NCI-H187 treated with DMSO at 0.1 percent for 48 hours (cell line): ENCODE measurements at regions not wholly inside any gene's neighbourhood (a gene's known extent, or its start where the extent isn't known, plus 50 kb on each side); places are given as distances from the start of the nearest gene placed in this dataset.
"Not testable (repeated sequence)": the region's sequence is repeated elsewhere in the genome, so short reads cannot be mapped to it uniquely, and the experiment has no call there.

Experiments used
- DNase-seq: peaks from one replicate; lab custom pipeline; 2025; lab: John Stamatoyannopoulos, UW

DNA sequence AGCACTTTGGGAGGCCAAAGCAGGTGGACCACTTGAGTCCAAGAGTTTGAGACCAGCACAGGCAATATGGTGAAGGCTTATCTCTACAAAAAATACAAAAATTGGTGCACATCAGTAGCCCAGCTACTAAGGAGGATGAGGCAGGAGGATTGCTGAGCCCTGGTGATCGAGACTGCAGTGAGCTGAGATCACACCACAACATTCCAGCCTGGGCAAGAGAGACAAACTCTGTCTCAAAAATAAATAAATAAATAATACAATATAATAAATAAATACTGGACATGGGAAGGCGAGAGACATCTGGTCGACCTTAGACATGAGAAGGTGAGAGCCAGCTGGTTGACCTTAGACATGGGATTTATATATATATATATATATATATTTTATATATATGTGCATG, 119.8 kb upstream of the SLC38A4 start:
- no peak for DNase-seq

DNA sequence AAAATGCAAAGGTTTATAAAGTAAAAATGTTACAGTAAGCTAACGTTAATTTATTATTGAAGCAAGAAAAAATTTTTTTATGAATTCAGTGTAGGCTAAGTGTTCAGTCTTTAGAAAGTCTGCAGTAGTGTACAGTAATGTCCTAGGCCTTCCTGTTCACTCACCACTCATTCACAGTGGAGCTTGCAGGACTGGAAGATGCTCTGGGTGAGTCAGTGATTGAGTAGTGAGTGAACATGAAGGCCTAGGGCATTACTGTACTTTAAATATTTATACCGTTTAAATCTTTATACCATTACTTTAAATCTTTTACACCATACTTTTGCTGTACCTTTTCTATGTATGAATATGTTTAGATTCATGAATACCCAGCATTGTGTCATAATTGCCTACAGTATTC, 120.3 kb upstream of the SLC38A4 start:
- DNase-seq: no peak

DNA sequence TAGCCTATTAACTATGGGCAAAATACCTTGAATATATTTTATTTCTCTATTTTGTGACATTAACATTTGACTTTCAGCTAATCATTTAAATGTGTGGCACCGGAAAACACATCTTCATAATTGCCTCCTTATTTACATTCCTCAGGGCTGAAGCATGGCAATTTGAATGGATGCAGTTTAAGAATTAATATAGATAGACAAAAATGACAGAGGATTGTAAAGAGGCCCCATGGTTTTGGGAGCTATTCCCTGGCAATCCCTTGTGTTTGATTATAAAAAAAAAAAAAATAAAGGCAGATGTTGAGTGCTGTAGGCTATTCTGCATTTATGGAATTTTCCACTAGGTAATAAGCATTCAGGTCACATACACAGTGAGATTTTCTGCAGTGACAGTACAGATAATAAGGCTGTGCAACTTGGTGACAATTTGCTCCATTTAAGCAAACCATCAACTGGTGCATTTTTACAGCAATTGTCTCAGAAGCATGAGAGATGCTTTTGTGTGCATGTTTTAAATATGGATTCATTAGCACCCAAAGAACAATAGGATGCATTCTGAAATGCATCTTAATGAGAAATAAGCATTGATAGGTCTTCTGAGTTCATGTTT, 123.2 kb upstream of the SLC38A4 start:
- DNase-seq: no peak

DNA sequence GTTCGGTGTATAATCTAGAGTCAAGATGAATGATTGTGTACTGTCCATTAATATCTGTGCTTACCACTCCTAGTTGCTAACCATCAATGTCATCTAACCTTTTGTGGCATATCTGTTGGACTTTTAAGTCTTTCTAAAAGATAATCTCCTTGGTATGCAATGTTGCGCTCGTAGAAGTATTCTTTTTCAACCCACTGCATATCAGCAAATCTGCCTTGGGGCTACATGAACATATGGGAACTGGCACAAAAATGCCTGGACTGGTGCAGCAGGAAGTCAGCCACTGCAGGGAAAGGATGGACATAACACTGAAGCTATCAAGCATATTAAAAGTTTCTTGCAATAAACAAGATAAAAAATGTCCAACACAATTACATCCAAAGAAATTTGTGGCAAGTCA, 124.3 kb upstream of the SLC38A4 start:
- DNase-seq: no peak

DNA sequence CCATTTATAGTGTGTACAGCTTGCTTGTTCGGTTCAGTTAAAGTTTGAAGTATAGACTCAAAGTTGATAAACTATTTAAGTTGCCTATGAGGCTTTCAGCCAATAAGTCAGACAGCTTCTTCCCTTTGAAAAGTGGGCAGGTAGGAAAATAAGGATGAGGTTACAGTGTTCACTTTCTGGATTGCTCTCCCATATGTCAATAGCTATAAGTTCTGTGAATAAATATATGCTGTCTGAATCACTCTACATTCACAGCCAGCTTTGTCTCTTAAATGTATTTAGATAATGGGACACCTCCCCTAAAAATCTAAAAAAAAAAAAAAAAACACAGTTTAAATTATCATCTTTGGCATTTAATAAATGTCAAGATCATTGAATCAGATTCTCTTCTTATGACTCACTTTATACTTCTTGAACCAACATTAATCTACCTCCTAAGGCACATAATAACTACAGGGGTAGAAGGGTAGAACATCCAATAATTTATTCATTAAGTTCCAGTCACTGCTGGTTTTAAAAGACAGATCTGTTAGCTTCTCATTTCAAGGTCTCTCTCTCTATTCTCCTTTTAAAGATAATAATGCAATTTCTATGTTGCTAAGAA, 126.4 kb upstream of the PCED1B start:
- DNase-seq: no peak

DNA sequence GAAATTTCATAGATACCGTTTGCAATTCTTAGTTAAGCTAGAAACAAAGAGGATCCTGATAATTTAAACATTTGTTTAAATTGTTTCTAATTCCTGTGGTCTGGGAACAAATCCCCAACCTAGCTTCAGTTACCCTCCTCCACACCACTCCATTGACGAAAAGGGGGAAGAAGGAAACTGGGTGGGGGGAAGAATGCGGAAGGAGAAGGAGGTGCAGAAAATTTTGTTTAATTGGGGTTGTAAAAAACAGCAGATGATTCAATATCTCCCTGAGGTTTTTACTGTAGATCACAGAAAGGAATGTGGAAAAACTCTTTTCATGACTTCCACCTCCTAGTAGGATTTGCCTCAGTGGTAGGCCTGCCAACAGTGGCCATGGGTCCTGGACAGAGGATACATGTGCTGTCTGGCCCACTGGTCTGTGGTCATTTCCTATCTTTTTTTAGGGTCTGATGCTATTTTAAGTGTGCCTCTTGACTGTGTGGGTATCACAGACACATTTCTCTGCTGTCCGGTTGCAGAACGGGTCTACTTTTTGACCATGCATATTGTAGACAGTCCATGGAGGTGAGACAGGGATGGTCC, 122.9 kb upstream of the PCED1B start:
- DNase-seq: no peak

DNA sequence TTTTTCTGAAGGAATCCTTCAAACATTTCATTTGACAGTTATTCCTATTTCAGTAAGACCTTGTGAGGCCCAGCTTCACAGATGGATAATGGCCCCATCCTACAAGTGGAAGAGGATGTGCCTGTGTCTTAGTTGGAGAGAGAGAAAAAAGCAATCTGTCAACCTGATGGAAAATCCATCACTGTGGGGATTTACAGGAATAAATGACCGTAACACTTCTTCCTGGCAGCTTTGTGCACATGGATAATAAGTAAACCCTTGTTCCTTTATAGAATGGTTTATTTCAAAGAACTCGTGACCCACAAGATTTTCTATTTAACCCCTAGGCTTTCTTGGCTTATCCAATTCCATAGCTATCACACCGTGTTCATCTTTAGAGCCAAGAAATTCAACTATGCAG, 121.4 kb upstream of the PCED1B start:
- DNase-seq: no peak

DNA sequence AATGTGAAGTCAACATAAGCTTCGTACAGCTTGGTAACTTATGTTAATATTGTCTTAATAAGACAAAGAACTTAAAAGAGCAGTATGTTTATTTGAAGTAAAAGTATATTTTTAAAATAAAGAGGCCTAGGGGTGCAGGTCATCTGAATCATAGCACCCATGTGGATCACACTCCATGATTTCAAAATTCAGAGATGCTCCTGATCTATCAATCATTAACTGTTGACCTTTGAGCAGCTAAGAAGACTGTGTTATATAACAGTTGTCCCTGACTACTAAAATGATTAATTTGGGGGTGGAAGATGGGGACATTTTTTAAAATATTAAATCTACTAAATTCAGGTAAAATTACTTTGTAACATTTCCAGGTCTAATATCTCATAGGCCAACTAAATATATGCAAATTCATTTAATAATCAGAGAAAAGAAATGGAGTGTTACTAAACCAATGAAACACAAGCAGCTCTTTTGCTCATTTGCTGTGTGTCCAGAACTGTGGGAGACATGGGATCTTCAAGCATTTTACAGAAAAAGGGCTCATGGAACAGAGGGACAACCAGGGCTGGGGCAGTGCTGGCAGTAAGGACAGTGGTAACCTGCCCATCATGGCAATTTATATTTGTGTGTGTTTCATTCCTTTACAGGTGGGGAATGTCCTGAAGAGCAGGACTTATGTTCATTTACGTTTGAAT, 120.7 kb upstream of the PCED1B start:
- DNase-seq: no peak

DNA sequence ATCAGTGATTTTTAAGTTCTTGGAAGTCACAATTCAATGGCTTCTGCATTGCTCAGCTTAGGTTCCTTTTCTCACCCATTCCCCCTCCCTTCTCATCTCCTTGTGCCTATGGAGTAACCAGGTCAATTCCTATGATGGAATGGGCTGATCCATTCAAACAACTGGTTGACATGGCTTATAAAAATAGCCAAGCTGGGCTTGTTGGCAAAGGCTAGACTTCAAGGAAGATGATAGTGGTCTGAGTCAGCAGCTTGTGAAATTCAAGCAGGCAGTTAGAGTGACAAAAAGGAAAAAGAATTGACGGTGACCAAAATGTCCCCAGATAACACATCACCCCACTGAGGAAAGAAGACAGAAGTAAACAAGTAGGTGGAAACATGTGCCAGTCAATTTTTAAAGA, 119.9 kb upstream of the PCED1B start:
- DNase-seq: no peak

DNA sequence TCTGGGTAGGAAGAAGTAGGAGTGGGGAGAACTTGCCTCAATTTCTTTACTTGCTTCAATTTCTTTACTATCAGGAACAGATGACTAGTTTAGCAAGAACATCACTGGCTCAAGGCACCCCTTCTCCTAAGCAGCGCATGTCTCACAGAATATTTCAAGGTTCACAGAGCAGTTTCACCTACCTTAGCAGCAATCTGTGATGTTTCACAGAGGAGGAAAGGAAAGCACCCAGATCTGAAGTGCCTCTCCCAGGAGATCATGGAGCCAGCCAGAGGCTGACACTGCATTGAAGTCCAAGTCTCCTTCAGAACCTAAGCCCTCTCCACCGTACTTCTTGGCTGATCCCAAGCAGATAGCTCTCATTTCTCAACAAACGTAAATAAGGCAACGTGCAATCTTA, 118.7 kb upstream of the PCED1B start:
- DNase-seq: no peak

DNA sequence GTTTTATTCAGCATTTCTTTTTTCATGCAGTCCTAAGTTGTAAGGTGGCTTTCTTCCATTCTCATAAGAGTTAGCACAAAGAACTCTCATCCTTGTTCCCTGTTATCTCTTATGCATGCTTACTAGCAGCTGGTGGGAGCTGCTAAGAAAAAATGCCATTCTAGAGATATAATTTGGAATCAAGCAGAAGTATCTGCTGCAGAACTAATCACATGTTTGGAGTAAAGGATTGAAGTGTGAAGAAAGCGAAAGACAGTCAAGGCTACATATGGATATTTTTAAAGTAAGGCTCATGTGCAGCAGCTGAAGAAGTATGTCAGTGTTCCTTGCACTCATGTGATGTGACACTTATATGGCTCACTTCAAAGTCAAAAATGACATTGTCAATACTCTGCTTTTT, 116.2 kb upstream of the PCED1B start:
- DNase-seq: no peak

DNA sequence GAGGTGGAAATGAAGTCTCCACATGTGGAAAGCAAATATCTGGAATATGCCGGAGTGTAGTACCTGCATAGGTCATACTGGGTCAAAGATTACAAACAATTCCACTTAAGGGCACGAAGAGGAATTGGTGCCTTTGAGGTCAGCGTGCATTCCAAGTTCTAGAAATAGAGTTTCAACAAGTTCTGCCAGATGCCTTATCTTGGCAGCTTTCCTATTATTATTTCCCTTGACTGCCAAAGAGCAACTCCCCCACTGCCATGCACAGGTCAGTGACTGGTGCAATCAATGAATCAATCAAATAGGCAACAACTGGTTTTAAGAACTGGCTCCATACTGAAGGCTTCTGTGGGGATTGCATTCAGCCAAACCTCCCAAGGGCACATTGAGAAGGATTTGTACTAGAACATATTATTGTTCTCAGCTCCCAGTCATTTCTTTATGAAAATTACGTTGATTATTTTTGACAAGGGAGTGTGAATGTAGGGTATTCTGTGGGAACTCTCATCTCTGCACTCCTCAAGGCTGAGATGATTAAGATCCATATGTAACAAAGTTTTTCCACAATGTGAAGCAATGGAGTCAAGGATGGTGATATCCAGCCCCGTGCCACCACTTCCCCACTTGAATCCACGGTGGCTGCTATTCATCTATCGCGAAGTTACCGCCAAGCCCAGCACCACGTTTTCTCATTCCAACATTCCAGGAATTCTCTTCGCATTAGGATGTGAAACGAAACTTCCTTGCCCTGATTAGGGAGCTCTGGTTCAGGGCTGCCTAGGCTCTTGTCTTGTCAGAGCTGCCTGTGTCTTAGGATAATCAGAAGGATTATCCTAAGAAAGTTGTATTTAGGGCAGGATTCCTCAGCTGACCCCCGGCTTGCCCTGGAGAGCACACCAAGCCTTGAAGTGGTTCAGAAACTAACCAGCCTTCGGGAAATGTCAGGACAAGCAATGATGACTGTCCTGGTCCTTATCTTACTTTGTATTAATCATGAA, 115.1 kb upstream of the PCED1B start:
- DNase-seq: no peak

DNA sequence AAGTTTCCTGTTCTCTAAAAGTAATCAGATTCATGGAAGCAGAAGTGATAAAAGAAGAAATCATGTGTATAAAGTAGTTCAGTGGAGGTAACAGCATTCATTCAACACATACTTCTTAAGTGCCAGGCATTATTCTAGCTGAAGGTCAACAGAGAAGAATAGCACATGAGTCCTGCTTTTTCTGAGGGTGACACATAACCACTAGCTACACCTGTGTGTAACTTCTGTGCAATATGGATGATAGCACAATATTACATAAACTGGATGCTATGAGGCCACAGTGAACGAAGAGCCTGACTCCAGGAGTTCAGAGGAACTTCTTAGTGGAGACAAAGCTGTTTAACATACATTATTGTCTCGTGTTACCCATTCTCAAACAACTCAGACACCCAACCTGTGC, 114.3 kb upstream of the PCED1B start:
- DNase-seq: no peak

DNA sequence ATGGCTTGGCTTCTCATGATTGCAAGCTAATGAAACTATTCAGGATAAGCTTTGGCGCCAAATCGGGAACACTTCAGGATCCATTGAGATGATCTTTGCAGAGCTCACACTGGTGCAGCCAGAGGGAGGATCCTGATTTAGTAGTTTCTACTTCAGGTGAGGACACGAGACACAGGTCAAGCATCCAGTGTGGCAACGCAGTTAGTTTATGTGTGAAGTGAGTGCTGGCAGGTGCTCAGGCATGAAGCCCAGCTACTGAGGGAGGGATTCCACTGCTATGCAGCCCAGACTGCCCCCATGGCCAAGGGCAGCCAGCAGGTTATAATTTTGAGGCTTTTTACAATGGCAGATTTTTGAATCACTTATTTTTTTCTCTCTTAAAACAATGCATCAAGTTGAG, 113.5 kb upstream of the PCED1B start:
- no peak for DNase-seq

DNA sequence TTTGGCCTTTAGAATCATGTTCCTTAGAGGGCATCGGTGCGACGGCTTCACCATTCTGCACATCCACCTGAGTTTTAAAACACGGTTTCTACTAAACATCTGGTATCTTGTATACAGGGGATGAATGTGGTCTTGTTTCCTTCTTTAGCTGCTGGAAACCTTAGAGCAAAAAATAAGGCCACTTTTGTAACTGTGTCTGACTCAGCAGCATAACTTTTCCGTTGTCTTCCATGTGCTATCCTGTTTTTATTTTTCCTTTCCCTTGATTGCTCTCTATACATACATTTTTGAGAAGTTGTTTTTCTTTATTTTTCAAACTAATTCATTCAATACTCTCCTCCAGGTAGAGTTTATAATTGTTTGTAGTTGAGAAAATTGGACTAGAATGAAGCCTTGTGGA, 108.8 kb upstream of the PCED1B start:
- no peak for DNase-seq

DNA sequence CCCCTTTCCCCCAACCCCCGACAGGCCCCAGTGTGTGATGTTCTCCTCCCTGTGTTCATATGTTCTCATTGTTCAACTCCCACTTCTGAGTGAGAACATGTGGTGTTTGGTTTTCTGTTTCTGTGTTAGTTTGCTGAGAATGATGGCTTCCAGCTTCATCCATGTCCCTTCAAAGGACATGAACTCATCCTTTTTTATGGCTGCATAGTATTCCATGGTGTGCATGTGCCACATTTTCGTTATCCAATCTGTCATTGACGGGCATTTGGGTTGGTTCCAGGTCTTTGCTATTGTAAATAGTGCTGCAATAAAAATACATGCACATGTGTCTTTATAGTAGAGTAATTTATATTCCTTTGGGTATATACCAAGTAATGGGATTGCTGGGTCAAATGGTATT, 105.5 kb upstream of the PCED1B start:
- not testable (repeated sequence) for DNase-seq

DNA sequence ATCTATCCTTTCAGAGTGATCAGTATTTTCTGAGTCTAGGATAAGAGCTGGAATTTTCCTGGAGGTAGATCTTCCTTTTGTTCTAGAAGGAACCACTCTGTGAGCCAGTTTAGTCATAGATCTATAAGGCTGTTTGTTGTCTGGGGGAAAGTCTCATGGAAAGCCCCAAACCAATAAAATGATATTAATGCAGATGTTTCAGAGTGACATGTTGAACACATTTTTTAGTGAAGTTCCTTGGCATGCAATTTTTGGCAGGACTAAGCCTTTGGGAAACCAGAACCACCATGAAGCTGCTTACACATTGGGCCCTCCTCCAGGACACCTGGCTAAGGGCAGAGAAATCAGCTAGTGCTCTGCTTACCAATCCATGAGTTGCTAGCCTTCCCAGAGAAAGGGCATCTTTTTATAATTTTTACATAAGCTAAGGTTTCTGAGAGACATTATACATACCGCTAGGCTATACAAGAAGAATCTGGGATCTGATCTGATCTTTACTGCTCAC, 101.5 kb upstream of the PCED1B start:
- DNase-seq: no peak

DNA sequence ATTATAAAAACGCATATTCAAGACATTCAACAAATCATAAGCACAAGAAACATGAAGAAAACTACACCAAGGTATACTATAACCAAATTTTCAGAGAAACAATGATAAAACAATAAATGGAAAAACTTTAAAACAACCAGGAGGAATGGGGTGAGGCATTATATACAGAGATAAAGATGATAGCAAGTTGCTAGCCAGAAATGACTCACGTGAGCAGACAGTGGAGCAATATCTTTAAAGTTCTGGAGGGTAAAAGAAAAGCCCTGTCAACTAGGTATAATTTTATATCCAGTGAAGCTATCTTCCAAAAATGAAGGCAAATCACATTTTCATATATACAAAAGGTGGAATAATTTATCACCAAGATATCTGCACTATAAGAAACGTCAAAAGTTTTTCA, 97.8 kb upstream of the PCED1B start:
- no peak for DNase-seq

DNA sequence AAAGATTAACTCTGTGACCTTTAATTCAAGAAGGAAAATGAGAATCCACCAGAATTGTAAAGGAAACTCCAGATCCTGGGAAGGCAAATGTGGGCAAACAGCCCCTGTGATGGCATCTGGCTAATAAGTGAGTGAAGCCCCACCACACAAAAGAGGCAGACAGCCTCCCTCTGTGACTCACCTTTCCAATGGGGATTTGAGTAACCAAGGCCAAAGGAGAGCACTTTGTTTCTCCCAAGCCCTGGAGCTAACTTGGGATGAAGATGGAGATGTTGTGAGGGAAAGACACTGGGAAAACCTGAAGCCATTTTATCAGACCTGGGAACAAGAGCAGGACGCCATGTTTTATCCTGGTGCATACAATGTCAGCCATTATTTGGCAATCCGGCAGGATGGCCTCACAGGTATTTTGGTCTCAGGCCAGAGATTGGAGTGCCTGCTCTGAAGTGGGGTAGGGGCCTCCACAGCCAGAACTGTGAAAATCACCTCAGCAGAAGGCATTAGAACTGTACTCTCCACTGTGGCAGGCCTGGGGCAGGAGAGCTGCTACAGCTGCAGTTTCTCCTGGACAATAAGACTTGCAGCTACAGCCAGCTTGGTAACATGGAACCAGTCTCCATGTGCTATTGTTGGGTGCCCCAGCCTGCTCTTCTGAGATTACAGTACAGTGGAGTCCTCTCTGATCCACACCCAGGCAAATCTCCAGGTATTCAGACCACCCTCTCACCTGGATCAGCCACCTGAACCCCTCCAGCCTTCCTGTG, 96.6 kb upstream of the PCED1B start:
- no peak for DNase-seq

DNA sequence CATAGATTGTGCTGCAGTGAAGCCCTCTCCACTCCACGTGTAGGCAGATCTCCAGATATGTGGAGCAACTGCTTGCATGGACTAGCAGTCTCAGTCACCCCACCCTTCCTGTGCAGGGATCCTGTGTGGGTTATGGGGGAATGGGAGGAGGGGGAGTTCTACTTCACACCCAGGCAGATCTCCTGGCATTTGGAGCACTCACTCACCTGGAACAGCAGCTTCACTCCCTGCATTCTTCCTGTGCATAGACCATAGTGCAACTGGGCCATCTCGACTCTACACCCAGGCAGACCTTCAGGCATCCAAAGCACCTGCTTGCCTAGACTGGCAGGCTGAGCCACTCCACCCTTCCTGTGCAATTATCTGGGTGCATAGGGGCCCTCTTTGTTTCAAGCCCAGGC, 96.0 kb upstream of the PCED1B start:
- DNase-seq: no peak
